HG03378 (cell line): ENCODE measurements at regions not wholly inside any gene's neighbourhood (a gene's known extent, or its start where the extent isn't known, plus 50 kb on each side); places are given as distances from the start of the nearest gene placed in this dataset.

Source experiments
- ATAC-seq: cut with Tn5 transposase; IDR thresholded peaks from one replicate; pipeline ENCODE4 v1.9.1; 2021; ENCODE audit warnings: mild to moderate bottlenecking, moderate library complexity; ENCODE audit not compliant: unreplicated experiment

- no peak for ATAC-seq
Measured at GRCh38 chr7:35463751-35464150, 209.9 kb upstream of the TBX20 start.

GRCh38 chr7:35463176-35463700 lies 209.3 kb upstream of the TBX20 start:
- ATAC-seq: no peak

- ATAC-seq: no peak
Measured at GRCh38 chr7:35454575-35455385, 200.9 kb upstream of the TBX20 start.

GRCh38 chr7:35450456-35451214 lies 196.7 kb upstream of the TBX20 start:
- no peak for ATAC-seq

- ATAC-seq: no peak
Measured at GRCh38 chr7:35448486-35448885, 194.6 kb upstream of the TBX20 start.

- no peak for ATAC-seq
Measured at GRCh38 chr7:35446091-35446490, 192.2 kb upstream of the TBX20 start.

- ATAC-seq: no peak
Measured at GRCh38 chr7:35437619-35438275, 183.8 kb upstream of the TBX20 start.

- no peak for ATAC-seq
Measured at GRCh38 chr7:35436452-35436851, 182.6 kb upstream of the TBX20 start.

GRCh38 chr7:35430547-35431153 lies 176.8 kb upstream of the TBX20 start:
- ATAC-seq: no peak

- peak; percentile 68 for ATAC-seq
Measured at GRCh38 chr7:35424869-35425495, 171.1 kb upstream of the TBX20 start.

GRCh38 chr7:35424440-35424839 lies 170.5 kb upstream of the TBX20 start:
- ATAC-seq: peak; percentile 12

GRCh38 chr7:35422715-35423114 lies 168.8 kb upstream of the TBX20 start:
- ATAC-seq: no peak

GRCh38 chr7:35420656-35421055 lies 166.8 kb upstream of the TBX20 start:
- ATAC-seq: no peak

GRCh38 chr7:35419391-35419755 lies 165.5 kb upstream of the TBX20 start:
- no peak for ATAC-seq

- ATAC-seq: no peak
Measured at GRCh38 chr7:35418716-35419390, 165.0 kb upstream of the TBX20 start.

- ATAC-seq: no peak
Measured at GRCh38 chr7:35416568-35416967, 162.7 kb upstream of the TBX20 start.

- ATAC-seq: no peak
Measured at GRCh38 chr7:35415411-35415822, 161.5 kb upstream of the TBX20 start.

- ATAC-seq: no peak
Measured at GRCh38 chr7:35411331-35411730, 157.4 kb upstream of the TBX20 start.

GRCh38 chr7:35405461-35405860 lies 151.6 kb upstream of the TBX20 start:
- ATAC-seq: no peak
